MM.1S (cell line): ENCODE measurements at regions not wholly inside any gene's neighbourhood (a gene's known extent, or its start where the extent isn't known, plus 50 kb on each side); places are given as distances from the start of the nearest gene placed in this dataset.

Experiments
- CTCF ChIP-seq: fragments of 300-600 bp; sonication (generic); IDR thresholded peaks from 2 replicates; pipeline ENCODE4 v1.5.1; 2016; ENCODE audit warnings: antibody characterized with exemption, low read length, mixed read lengths
- EZH2 ChIP-seq: fragments of 300-600 bp; sonication (generic); optimal IDR thresholded peaks from 2 replicates; pipeline ENCODE3; 2017; ENCODE audit warnings: low read depth, mild to moderate bottlenecking, antibody characterized with exemption, low read length, mixed read lengths

GRCh38 chr2:122056853-122057252, 301.4 kb downstream of the TSN start:
- no peak for TF ChIP-seq EZH2
- no peak for TF ChIP-seq CTCF
